ENCODE measurements at regions not wholly inside any gene's neighbourhood (a gene's known extent, or its start where the extent isn't known, plus 50 kb on each side); places are given as distances from the start of the nearest gene placed in this dataset.

- peaks cover 0 to under 1% of the 10 kb centered on the region in 2 experiments; a peak in 1 of 5 replicates for H3K27me3 ChIP-seq (ENCODE audit: control insufficient read depth in 1 of 2, insufficient read depth in 2 of 2, low read length in 2 of 2)
- 25% methylated on average over 2 of the region's 2 CpGs for WGBS (ENCODE audit: low lambda C conversion rate)
- H3K9me3 ChIP-seq (ENCODE audit: low read length) = no peaks in the 10 kb centered on the region
- no peak overlapping the region for H3K9ac ChIP-seq (ENCODE audit: insufficient read depth, low read depth, low read length)
- no peaks in the 10 kb centered on the region for H3K4me1 ChIP-seq (ENCODE audit: insufficient read depth, low read length)
- intact Hi-C loops (cut with micrococcal nuclease; ENCODE audit: unreplicated experiment) = no loop called here
- H2AFZ ChIP-seq (ENCODE audit: low read length) = no peak overlapping the region
- CTCF ChIA-PET (ENCODE audit: low intra/inter-chr PET ratio, low total read pairs) = no interaction called here
- no peak for TF ChIP-seq PAXIP1 (CRISPR knock-in tag; conservative IDR thresholded peaks at IDR 0.05)
- no peak for TF ChIP-seq ZNF737 (CRISPR knock-in tag; IDR thresholded peaks at IDR 0.05; ENCODE audit: borderline replicate concordance)
- TF ChIP-seq ZBTB37 (CRISPR knock-in tag; IDR thresholded peaks at IDR 0.05) = no peak
- TF ChIP-seq CERS6 (CRISPR knock-in tag; IDR thresholded peaks at IDR 0.05) = no peak
- no peak for TF ChIP-seq SAFB2 (CRISPR knock-in tag; IDR thresholded peaks at IDR 0.05; ENCODE audit: borderline replicate concordance, low read depth)
- no peak for TF ChIP-seq ZKSCAN8 (CRISPR knock-in tag; IDR thresholded peaks at IDR 0.05; ENCODE audit: borderline replicate concordance)
- no peak for TF ChIP-seq ZNF3 (CRISPR knock-in tag; IDR thresholded peaks at IDR 0.05)
- TF ChIP-seq SRF (IDR thresholded peaks at IDR 0.05; ENCODE audit: low read depth, low read length) = no peak
- TF ChIP-seq BRCA1 (CRISPR knock-in tag; IDR thresholded peaks at IDR 0.05) = no peak
- DNase-seq (ENCODE audit: low spot score) (no peak), ATAC-seq (no peak), FAIRE-seq (no peak)
- H3K4me2 ChIP-seq (ENCODE audit: low read depth, low read length) = no peak overlapping the region
- POLR2A ChIA-PET = no interaction called here
- no peaks in the 10 kb centered on the region for H3K36me3 ChIP-seq (replicated peaks in 1 of 2; ENCODE audit: control insufficient read depth in 1 of 2, insufficient read depth in 2 of 2, low read length in 2 of 2)
- no peak overlapping the region for H3K27ac ChIP-seq (ENCODE audit: extremely low read length, insufficient read depth, low read length)
- no peak overlapping the region for H3K4me3 ChIP-seq (replicated peaks in 1 of 3; ENCODE audit: insufficient read depth in 1 of 3, low read depth in 2 of 3, low read length in 3 of 3)
- no peaks in the 10 kb centered on the region for H4K20me1 ChIP-seq (ENCODE audit: insufficient read depth, low read length)
- no peaks in the 10 kb centered on the region for H3K79me2 ChIP-seq (ENCODE audit: insufficient read depth, low read length)
- in situ Hi-C loops (cut with HindIII; ENCODE audit: extremely low pct_ligation_motif_present, low pct_unique_long_range_greater_than_20kb) = no loop called here
- no TSS peak for BruUV-seq (replicated peaks)
Observed at GRCh38 chr13:99129050-99129449, 71.6 kb upstream of the UBAC2 start.

All from HepG2 (cell line).